Neuron (in vitro differentiated cells): ENCODE measurements at regions not wholly inside any gene's neighbourhood (a gene's known extent, or its start where the extent isn't known, plus 50 kb on each side); places are given as distances from the start of the nearest gene placed in this dataset.
"Not testable (repeated sequence)": the region's sequence is repeated elsewhere in the genome, so short reads cannot be mapped to it uniquely, and the experiment has no call there.

Experiments
- H2AFZ ChIP-seq: one replicate; pipeline ENCODE4 v1.6.1; 2013; ENCODE audit warnings: low read depth, mild to moderate bottlenecking, inconsistent platforms, low read length, moderate library complexity
- H3K27me3 ChIP-seq: one replicate; pipeline ENCODE4 v1.6.1; 2013; ENCODE audit warnings: low read length; ENCODE audit not compliant: insufficient read depth
- H3K36me3 ChIP-seq: one replicate; pipeline ENCODE4 v1.6.1; 2013; ENCODE audit warnings: low read length; ENCODE audit not compliant: insufficient read depth
- H3K4me1 ChIP-seq: one replicate; pipeline ENCODE4 v1.6.1; 2013; ENCODE audit warnings: low read length; ENCODE audit not compliant: insufficient read depth
- H3K4me3 ChIP-seq: 2 replicates; pipeline ENCODE4 v1.5.1; 2013; ENCODE audit warnings: mild to moderate bottlenecking, low read length, moderate library complexity
- H3K9me3 ChIP-seq: one replicate; pipeline ENCODE4 v1.6.1; 2013; ENCODE audit warnings: low read length

DNA sequence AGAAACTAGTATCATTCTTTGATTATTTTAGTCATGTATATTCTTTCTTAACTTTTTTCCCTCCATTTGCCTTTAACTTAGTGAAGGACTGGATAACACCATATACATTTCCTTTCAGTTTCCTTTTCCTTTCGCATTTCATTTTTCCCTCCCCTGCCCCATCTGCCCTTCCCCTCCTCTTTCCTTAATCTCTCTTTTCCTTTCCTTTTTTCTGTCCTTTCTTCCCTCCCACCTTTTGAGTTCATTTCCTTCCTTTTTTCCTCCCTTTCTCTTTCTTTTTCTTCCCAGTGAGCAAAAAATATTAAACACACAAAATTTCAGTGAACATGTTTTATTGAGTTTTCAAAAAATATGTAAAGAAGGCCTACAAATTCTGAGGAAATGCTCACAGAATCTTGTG is 373.3 kb downstream of the SRGAP2C start:
- not testable (repeated sequence) for H2AFZ ChIP-seq, H3K4me1 ChIP-seq, H3K27me3 ChIP-seq, H3K36me3 ChIP-seq, H3K4me3 ChIP-seq, H3K9me3 ChIP-seq

DNA sequence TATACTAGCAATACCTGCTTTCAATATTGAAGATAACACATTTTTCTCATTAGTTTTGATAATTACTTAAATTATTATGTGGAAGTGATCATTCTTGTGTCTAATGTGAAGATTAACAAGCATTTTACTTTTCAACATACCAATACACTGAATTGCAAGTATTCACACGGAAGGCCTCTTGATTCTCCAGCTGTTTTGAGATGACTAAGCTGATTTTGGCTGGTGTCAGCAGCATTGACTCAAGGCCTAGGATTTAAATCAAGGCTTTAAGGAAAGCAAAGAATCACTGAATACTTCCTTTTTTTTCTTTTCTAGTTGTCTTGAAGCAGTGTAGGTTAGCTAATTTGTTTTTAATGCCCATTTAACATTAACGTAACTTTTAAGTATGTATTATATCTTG is 373.7 kb downstream of the SRGAP2C start:
- no peak overlapping the region for H2AFZ ChIP-seq
- H3K4me1 ChIP-seq, result no peaks in the 10 kb centered on the region
- H3K9me3 ChIP-seq, result no peaks in the 10 kb centered on the region
- no peak overlapping the region for H3K4me3 ChIP-seq
- no peaks in the 10 kb centered on the region for H3K27me3 ChIP-seq
- H3K36me3 ChIP-seq, result no peaks in the 10 kb centered on the region

DNA sequence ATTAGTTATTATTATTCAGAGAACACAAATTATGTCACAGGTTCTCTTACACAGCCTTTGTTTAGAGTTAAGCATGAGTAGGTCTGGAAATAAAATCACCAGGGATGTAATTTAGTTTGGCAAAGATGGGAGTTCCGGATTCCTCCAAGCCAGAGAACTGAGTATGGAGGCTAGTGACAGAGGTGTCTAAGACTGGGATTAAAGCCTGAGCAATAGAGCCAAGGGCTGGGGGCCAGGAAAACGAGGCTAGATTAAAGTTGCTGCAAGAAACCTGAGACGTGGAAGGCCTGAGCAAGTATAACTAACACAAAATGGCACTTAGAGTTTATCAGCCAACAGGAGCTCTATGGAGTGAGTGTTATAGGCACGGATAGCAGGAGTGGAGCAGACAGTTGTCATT is 381.6 kb downstream of the SRGAP2C start:
- H3K4me3 ChIP-seq, result no peak overlapping the region
- no peaks in the 10 kb centered on the region for H3K27me3 ChIP-seq
- no peaks in the 10 kb centered on the region for H3K4me1 ChIP-seq

GRCh38 chr1:121569428-121569827 is 384.7 kb downstream of the SRGAP2C start:
- H2AFZ ChIP-seq, result no peak overlapping the region
- H3K36me3 ChIP-seq, result no peaks in the 10 kb centered on the region
- no peaks in the 10 kb centered on the region for H3K27me3 ChIP-seq
- no peaks in the 10 kb centered on the region for H3K9me3 ChIP-seq
- H3K4me3 ChIP-seq, result no peak overlapping the region
- H3K4me1 ChIP-seq, result no peaks in the 10 kb centered on the region

More for the DNA sequence above, 381.6 kb downstream of the SRGAP2C start:
- H2AFZ ChIP-seq, result no peak overlapping the region
- no peaks in the 10 kb centered on the region for H3K36me3 ChIP-seq
- H3K9me3 ChIP-seq, result no peaks in the 10 kb centered on the region

DNA sequence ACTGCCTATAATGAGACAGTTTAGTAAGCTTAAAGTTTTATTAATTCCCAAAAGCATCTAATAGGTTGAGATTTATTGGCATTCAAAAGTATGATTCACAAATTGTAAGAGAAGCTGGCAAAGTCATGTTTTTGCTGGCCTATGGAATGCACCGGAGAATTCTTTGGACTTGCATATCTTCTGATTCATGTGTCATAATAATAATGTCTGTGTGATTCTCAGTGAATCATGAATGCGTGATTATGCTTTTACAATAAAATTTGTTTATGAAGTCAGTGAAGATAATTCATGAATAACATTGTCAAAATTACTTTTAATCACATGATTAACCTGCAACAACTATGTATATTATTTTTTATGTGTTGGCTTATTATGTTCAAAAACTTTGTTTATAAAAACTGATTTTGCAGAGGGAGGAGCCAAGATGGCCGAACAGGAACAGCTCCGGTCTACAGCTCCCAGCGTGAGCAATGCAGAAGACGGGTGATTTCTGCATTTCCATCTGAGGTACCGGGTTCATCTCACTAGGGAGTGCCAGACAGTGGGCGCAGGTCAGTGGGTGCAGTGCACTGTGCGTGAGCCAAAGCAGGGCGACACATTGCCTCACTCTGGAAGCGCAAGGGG is 389.2 kb downstream of the SRGAP2C start:
- not testable (repeated sequence) for H3K4me1 ChIP-seq, H2AFZ ChIP-seq, H3K9me3 ChIP-seq, H3K4me3 ChIP-seq, H3K36me3 ChIP-seq, H3K27me3 ChIP-seq

DNA sequence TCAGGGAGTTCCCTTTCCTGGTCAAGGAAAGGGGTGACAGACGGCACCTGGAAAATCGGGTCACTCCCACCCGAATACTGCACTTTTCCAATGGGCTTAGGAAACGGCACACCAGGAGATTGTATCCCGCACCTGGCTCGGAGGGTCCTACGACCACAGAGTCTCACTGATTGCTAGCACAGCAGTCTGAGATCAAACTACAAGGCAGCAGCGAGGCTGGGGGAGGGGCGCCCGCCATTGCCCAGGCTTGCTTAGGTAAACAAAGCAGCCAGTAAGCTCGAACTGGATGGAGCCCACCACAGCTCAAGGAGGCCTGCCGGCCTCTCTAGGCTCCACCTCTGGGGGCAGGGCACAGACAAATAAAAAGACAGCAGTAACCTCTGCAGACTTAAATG is 389.7 kb downstream of the SRGAP2C start:
- not testable (repeated sequence) for H3K4me1 ChIP-seq, H3K36me3 ChIP-seq, H2AFZ ChIP-seq, H3K4me3 ChIP-seq, H3K9me3 ChIP-seq, H3K27me3 ChIP-seq

GRCh38 chr1:121582898-121583297 is 398.1 kb downstream of the SRGAP2C start:
- H2AFZ ChIP-seq, H3K27me3 ChIP-seq, H3K4me3 ChIP-seq, H3K9me3 ChIP-seq, H3K36me3 ChIP-seq, H3K4me1 ChIP-seq: not testable (repeated sequence)

GRCh38 chr1:121586369-121587229 is 401.8 kb downstream of the SRGAP2C start:
- Histone ChIP-seq H3K4me1 (no peaks in the 10 kb centered on the region), H3K4me3 (no peak overlapping the region), H2AFZ (no peak overlapping the region), H3K9me3 (no peaks in the 10 kb centered on the region), H3K36me3 (no peaks in the 10 kb centered on the region), H3K27me3 (no peaks in the 10 kb centered on the region)

DNA sequence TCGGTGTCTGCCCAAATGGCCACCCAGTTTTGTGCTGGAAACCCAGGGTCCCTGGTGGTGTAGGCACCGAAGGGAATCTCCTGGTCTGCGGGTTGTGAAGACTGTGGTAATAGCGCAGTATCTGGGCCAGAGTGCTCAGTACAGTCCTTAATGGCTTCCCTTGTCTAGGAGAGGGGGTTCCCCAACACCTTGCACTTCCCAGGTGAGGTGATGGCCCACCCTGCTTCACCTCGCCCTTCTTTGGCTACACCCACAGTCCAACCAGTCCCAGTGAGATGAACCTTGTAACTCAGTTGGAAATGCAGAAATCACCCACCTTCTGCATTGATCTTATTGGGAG is 402.4 kb downstream of the SRGAP2C start:
- Histone ChIP-seq H2AFZ (no peak overlapping the region), H3K9me3 (no peaks in the 10 kb centered on the region), H3K4me3 (no peak overlapping the region), H3K27me3 (no peaks in the 10 kb centered on the region), H3K4me1 (no peaks in the 10 kb centered on the region), H3K36me3 (no peaks in the 10 kb centered on the region)

GRCh38 chr1:121587777-121588176 is 403.0 kb downstream of the SRGAP2C start:
- no peaks in the 10 kb centered on the region for H3K36me3 ChIP-seq
- no peak overlapping the region for H3K4me3 ChIP-seq
- H3K9me3 ChIP-seq, result no peaks in the 10 kb centered on the region
- H2AFZ ChIP-seq, result no peak overlapping the region
- no peaks in the 10 kb centered on the region for H3K4me1 ChIP-seq
- H3K27me3 ChIP-seq, result no peaks in the 10 kb centered on the region

GRCh38 chr1:121594096-121594495 is 409.3 kb downstream of the SRGAP2C start:
- no peak overlapping the region for H2AFZ ChIP-seq
- H3K4me1 ChIP-seq, result no peaks in the 10 kb centered on the region
- H3K9me3 ChIP-seq, result no peaks in the 10 kb centered on the region
- no peak overlapping the region for H3K4me3 ChIP-seq
- H3K36me3 ChIP-seq, result no peaks in the 10 kb centered on the region
- no peaks in the 10 kb centered on the region for H3K27me3 ChIP-seq

DNA sequence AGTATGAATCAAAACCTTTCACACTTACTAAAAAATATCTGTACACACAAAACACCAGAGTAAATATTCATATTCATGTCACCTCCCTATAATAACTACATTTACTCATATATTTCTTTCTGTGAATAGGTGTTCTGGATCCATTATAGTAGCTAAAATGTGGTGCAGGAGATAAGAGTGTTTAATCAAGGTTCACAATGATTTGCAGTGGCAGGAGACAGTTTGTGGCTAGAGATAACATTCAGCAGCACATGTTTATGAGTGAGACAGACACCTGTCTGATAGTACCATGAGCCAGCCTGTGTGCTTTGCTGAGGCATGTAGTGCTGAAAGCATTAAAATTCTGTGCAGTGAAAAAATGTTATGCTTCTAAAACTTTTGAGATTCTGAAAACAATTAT is 410.3 kb downstream of the SRGAP2C start:
- Histone ChIP-seq H3K9me3 (no peaks in the 10 kb centered on the region), H3K27me3 (no peaks in the 10 kb centered on the region), H3K36me3 (no peaks in the 10 kb centered on the region), H2AFZ (no peak overlapping the region), H3K4me3 (no peak overlapping the region), H3K4me1 (no peaks in the 10 kb centered on the region)

DNA sequence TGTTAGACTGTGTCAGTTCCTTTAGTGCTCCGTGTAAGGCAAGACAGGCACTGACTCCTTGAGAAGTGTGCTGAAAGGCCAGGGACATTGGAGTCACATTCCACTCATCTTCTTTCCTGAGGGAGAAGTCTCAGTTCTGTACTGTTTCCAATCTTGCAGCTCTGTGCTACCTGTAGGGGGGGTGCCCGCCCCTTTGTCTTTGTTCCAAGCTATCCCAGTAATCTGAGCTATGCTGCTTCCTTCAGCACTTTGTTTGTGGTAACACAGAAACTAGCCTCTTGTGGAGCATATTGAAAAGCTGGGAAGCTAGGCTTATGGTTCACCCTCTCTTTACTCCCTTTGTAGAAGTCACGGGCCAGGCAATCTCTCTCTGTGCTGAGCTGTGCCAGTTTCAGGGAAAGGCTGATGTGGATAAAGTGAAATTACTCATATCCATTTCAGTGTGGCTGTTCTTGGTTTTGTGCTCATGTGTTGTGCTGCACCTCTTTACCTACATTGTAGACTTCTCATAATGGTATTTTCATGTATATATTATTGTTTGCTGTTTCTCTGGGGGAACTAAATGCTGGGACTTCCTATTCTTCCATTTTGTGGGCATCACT is 420.2 kb downstream of the SRGAP2C start:
- not testable (repeated sequence) for H3K4me1 ChIP-seq, H3K27me3 ChIP-seq, H2AFZ ChIP-seq, H3K36me3 ChIP-seq, H3K9me3 ChIP-seq, H3K4me3 ChIP-seq
